ENCODE measurements at regions not wholly inside any gene's neighbourhood (a gene's known extent, or its start where the extent isn't known, plus 50 kb on each side); places are given as distances from the start of the nearest gene placed in this dataset.

DNA sequence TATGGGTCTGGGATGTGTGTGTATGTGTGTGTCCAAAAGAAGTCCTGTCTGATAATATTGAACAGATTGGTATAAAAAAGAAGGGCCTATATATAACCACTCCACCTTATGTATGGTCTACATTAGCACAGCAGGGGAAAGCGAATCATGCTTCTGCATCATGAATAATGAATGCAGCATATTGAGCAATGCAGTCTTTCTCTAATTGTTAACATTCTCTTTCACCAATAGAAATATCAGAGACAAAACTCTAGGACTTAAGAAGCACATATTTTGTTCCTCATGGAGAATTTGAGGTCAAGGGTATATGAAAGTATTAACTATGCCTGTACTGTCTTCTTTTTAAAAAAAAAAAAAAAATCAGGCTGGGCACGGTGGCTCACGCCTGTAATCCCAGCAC is 264.3 kb upstream of the NOCT start:
- DNase-seq (ENCODE audit: low read depth), result peak; percentile 33

DNA sequence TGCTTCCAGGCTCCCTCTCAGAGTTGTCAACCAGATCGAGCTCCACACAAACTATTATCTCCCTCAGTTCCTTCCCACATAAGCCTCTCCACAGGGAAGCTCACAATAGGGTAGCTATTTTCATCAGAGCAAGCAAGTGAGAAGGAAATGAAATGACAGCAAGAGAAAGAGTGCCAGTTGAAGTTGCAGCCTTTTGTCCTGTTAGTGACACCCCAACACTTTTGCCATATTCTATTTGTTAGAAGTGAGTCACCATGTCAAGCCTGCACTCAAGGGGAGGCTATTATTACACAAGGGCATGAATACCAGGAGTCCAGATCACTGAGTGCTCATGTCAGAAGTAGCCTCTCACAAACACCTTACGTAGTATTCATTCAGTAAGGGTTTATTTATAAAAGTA is 266.3 kb upstream of the NOCT start:
- DNase-seq (ENCODE audit: low read depth), result peak; percentile 74

DNA sequence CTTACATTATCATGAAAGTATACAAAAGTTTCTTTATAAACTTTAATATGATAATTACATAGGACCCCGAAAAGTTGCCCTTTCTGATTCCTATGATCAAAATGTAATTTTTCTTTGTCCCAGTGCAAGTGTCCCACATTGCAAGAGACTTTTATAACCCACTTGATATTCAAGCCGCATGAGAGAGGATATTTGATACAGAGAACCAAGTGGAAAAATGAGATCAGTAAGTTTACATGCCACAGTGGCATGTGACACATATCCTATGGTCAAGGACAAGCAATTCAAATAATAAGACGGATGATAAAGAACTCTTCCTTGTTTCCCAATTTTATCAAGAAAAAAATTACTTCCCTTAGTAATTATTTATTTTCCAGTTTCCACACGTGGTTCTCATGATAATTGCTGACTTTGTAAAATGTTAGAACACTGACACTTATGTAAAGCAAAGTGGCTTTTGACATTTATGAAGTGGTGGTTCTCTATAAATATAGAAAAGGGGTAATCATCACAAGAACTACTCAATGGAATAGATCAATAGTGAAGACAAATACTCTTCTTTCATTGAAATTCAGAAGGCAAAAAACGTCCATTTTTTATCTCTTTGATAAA is 273.7 kb upstream of the NOCT start:
- no peak for DNase-seq (ENCODE audit: low read depth)

DNA sequence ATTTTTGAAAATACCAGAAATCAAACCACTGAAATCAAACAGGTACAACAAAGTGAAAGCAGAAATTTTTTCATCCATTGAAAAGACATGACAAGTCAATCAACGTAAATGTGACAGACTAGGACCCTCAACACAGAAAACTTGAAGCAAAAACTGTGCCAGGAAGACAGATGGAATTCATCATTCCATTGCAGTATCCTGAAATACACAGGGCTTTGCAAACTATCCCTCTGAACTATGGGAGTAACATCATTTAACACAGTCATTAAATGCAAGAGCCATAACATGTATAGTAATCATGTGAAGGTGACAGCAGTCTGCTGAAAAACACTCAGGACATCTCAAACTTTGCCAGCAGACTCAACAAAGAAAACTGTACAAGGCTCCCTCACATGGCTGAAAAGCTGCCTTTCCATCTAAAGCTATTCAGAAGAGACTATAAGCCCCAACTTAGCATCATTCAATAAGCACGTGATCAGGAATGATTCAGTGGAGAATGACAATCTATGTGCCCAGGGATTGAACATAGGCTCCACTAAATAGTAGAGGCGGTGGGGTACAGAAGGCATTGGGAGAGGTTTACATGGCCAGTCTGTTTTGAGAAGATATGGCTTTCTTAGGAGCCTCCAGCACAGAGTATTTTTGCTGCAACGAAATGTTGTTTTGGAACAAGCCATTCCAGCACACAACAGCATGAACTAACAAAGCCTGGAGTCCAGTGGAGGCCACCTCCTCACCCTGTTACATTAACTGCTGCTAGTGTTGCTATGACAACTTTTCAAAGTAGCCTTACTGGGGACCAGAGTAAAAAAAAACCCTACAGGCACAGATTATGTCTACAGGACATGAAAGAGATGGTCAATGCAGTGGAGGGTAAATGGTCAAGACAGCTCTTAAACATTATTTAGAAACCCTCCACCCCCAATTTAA is 274.5 kb upstream of the NOCT start:
- no peak for DNase-seq (ENCODE audit: low read depth)

DNA sequence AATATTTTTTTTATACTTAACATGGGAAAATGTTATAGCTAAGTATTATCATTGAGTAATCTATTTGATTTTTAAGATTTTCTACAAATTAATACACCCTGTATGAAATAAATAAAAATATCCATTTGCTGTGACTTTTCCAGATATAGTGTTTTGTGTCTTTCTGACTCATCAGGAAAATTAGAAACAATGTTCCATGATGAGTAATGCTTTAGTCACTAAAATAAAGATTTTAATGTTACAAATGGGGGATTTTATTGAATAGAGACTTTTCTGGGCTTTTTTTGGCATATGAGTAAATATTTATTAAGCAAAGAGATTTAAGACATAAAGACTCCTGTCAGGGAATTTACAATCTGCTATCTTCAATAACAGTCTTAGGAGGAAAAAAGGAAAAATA is 279.2 kb upstream of the NOCT start:
- peak; percentile 21 for DNase-seq (ENCODE audit: low read depth)

DNA sequence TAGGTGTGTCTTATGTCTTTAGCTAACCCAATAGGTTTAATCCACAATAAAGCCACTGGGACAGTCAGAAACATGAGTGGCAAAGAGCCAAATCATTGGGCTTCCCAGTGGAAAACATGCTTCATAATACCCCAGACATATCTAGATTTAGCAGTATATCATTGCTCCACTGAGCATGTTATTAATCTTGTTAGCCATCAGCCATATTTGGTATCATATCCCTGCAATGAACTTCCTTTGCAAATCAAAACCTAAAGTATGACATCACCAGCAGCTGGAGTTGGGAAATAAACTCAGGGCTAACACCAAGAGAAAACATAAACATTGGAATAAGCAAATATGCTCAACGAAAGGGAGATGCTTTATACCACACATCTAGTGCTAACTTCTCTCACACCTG is 280.8 kb upstream of the NOCT start:
- peak; percentile 88 for DNase-seq (ENCODE audit: low read depth)

DNA sequence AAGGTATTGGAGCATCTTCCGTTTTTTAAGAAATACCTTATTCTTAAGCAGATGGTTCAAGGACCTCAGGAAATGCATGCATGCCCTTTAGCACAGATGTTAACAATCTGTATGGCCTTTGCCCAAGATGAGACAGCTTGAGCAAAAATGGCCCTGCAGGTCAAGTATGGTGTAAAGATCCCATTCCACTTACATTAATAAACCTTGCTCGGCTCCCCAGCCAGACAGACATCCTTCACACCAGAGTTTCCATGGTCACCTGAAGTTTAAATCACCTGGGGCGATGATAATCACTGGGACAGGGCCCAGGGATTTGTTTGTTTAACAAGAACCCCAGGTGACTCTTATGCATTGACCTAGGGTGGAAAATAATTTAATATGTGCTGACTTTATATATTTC is 287.0 kb upstream of the NOCT start:
- no peak for DNase-seq (ENCODE audit: low read depth)

DNA sequence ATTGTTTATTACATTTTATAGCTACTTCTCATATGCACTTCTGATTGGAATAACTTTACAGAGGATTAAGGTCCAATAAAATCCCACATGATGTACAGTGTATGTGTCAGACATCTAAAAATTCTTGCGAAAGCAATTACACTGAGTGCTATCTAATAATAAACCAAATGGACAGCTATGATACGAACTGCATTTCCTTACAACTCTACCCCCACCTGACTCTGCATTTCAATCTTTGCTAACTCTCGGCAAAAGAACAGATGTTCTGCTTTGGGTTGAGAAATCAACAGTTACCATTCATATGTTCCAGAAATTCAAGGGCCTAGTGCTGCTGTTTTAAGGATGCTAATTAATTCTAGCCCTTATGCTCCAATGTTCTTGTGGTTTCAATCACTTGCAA is 287.9 kb upstream of the NOCT start:
- DNase-seq (ENCODE audit: low read depth), result peak; percentile 61

DNA sequence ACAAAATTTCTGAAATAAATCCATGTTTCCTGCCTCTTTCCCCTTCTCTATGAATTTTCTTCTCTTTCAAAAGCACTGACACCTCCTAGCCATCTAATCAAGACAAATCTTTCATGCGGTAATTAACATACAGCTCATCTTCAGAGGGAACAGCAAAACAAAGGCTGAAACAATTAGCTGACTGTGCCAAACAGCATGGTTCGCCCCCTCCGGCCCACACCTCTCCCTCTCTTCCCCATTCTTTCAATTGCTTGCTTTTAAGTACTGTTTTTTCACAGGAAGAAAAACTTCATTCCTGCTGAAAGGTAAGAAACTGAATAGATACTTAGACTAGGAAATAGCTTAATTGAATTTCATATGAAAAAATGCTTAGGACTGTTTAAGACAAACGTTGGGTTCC is 291.1 kb upstream of the NOCT start:
- no peak for DNase-seq (ENCODE audit: low read depth)

DNA sequence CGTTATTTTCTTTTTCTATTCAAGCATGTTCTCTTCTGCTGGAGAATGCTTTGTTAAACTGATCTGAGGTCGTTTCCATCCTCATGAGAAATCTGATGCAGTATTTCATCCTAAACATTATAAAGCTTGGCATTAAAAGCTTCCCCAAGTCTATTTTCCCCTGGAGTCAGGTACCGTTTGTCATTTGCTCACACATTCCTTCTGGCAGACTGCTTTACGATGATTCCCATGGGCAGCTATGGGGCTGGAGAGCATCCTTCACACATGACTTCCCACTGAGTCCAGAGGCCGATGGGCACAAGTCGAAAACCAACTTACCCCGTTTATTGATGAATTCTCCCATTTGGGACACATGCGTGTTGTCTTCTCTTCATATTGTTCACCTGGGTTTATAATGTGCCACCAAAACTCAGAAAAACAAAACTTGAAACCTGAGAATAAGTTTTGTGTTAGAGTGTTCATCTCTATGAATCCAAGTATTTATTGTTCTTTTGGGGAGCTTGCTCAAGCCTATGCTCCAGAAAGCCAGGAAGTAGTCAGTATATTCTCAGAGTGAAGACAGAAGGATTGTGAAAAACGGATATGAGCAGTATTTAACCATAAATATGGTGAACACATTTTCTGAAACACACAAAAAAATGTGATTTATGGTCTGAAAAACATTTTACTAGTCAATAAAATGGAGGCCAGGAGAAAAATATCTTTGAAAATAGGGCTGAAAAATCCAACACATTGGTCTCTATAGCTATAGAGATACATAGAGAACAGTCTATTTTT is 298.8 kb upstream of the NOCT start:
- no peak for DNase-seq (ENCODE audit: low read depth)

DNA sequence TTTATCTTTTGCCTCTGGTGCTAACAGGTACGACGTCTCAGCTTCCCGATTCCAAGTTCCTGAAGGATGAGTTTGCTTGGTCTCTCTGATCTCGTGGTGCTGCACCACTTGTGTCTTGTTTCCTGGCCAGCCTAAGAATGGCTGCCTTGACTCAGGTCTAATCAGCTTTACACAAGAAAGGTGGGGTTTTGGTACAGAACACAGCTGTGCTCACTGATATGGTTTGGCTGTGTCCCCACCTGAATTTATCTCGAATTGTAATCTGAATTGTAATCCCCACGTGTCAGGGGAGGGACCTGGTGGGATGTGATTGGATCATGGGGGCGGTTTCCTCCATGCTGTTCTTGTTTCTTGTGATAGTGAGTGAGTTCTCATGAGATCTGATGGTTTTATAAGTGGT is 305.3 kb upstream of the NOCT start:
- DNase-seq (ENCODE audit: low read depth), result no peak

DNA sequence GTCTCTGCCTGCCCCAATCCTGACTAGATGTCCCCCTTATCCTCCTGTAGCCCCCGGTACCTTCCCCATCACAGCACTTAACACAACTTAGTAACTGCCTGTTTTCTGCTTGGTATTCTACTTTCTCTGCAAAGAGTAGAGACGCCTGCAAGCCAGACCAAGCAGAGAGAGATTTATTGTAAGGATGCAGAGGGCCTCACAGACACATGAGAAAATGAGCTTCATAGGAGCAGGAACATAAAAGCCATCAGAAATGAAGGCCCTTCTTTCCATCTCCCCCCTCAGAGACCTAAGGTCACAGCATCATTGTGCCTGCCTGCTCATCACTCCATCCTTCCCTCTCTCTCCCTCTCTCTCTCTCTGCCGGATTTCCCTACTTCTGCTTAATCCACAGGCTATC is 305.7 kb upstream of the NOCT start:
- no peak for DNase-seq (ENCODE audit: low read depth)

DNA sequence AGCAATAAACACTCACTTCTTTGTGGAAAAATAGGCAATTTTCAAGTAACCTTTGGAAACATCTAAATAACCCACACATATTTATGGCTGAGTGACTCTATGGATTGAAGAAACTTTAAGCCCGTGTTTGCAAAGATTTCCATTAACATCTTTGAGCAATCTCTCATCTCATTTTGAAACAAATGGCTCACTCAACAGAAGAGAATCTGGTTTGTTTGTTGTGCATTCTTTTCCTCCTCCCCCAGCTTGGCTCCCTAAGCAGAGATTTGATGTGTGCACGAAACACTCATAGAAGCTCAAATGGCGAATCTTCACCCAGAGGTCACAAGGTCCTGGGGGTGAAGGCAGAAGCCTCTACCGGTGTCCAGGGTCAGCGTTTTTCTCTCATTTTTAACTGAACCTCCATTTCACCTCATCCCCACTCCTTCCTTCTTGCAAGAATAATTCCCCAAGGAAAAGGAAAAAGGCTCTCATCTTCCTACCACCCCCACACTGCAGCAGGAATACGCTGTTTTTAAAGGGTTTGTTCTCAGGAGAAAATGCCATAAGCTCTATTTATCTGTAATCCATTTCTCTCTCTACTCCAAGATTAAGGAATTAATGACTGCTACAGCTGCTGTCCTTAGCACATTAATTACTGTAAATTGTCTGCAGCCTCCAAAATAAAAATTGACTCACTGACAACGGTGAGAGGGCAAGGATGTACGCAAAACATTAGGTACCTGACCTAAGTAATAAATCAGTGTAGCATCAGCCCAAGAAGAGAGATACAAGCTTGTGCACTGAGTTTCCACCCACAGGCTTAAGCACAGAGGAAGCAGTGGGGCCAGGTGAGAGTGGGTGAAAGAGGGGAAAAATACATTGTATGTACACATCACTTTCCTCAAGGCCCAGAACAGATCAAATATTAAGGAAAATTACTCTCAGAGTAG is 307.6 kb upstream of the NOCT start:
- DNase-seq (ENCODE audit: low read depth), result peak; percentile 70

DNA sequence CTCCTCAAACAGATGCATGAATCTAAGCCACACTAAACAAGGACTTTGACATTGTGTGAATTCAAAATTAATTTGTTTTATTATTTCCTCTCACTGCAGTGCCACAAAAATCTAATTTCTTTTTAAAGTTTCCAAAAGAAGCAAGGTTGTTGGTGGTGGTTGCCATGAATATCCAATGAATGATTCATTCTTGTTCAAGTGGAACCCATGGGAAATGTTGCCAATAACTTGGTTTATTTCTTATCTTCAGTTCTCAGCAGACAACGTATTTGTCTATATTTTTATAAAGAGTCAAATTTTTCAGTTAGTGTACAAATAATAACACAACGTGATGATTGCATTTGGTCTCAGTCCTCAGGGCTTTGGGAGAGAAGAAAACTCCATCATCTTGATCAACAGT is 309.4 kb upstream of the NOCT start:
- DNase-seq (ENCODE audit: low read depth), result no peak

DNA sequence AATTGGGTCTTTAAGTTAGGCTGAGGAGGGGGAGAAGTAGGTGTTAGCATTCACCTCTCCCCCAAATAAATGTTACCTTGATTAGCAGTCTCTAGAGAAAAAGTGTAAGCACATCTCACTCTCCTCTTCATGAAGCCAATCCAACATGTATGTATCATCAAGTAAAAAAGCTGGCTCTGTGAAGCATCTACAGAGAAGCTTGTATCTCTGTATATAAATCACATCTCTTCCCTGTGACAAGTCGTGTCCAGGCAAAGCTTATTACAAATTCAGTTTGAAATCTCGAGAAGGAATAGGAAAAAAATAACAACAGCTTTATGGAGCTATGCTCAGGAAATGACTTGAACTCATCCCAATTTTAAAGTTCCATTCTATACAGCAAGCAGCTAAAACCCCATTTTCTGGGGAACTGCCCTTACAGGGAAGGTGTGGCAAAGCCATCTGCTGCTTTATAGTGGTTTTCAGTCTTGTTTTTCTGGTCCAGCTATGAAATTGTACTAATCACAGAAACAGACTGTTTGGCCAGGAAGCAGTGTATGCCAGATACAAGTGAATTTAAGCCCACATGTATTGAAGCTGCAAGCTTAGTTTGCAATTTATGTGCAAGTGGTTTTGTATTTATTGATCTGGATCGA is 313.3 kb upstream of the NOCT start:
- no peak for DNase-seq (ENCODE audit: low read depth)

DNA sequence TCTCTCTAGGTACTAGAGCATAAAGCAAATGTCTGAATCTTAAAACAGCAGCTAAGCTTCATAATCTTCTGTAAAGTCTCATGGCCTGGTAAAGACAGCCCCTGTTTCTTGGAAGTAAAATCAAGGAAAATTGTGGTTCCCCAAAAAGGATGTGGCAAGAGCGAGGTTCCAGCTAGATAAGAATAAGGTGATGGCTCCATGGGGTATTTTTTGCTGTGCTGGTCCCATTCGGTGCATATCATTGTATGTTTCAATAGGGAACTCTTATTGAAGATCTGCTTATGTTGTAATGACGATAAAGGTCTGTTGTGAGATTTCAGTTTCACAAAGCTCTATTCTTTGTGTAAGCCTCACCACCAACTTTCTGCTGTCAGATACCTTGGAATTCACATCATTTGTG is 316.9 kb upstream of the NOCT start:
- no peak for DNase-seq (ENCODE audit: low read depth)

DNA sequence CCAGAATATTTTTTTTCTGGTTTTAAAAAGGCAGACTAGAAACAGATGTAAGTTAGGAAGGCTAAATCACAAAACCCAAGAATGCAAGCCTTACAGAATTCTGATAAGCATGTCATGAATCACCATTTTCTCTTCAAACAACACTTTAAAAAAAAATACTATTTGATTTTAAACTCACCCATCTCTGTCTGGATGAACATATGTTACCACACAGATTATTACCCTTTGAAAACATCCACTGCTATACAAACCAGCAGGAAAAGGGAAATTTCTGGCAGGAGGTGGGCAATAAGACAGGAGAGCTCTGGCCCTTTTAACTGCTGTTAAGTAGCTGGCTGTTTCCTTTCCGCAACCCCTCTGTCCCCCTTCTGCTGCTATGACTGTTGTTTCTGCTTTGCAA is 317.7 kb upstream of the NOCT start:
- peak; percentile 68 for DNase-seq (ENCODE audit: low read depth)

DNA sequence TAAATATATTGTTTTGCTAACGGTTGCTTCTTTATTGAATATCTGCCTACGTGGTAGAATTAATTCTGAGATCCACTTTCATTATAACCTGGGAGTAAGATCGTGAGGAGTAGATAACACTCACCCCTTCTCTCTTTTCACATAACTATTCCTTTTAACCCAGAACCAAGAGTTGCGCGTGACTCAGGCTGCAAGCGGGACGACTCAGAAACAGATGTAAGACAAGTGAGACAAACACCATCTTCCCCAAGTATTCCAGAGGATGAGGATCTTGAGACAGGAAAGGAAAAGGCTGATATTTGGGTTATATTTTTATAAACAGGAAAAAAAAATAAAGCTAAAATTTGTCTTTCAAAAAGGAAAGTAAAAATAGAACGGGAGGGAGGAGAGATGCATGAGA is 318.8 kb upstream of the NOCT start:
- DNase-seq (ENCODE audit: low read depth), result peak; percentile 49

DNA sequence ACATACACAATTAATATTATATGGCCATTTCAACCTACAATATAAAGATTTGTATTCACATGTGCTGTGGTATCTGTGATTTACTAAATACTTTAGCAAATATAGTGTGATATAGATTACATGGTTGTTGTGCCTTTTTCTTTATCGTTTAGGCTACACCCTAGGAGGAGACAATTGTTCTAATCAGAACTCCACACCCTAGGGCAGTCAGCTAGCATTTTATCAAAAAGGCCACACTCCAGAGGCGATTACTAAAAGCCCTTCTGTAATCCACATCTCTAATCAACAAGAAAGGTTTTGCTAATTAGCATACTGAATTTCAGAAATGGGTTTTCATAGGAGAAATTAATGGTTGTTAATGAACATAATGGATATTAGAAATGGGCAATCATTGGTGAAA is 319.5 kb upstream of the NOCT start:
- no peak for DNase-seq (ENCODE audit: low read depth)

DNA sequence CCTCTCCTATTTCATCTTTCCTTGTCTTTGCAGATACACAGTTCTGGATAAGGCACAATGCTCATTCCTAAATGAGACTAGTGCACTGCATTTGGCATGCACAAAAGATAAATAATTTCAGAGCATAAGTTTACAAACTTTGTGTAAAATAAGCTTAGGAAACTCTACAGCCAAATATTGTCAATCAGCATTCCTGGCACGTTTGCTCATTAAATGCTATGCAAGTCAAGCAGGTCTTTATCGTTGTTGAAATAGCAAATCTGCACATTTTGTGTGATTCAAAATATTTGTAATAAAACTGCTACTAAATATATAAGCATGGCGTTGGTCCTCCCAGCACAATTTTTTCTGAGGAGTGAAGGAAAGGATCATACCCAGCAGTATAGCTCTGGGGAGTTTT is 322.1 kb upstream of the NOCT start:
- DNase-seq (ENCODE audit: low read depth), result no peak

DNA sequence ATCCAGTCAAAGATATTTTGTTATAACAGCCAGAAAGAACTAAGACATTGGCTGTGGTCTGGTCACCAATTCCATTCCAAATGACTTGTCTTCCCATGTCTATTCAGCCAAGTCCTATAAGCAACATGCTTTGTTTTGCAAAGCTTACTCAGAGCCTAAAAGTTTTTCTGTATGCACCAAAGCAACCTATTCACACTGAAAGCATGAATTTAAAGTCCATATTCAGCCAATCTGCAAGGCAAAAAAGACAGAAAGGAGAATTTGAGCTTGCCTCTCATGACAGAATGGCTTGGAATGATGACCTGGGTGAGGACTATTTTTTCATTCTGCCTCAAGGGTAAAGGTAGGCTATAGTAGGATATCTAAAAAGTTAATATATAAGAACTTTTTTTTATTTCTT is 323.2 kb upstream of the NOCT start:
- DNase-seq (ENCODE audit: low read depth), result no peak

Measured in amniotic epithelial cell (primary cell).